ENCODE measurements at regions not wholly inside any gene's neighbourhood (a gene's known extent, or its start where the extent isn't known, plus 50 kb on each side); places are given as distances from the start of the nearest gene placed in this dataset.

GRCh38 chr17:56735842-56736241 is 97.9 kb downstream of the C17orf67 start:
- no peaks in the 10 kb centered on the region for H3K9me1 ChIP-seq (replicated peaks; ENCODE audit: control insufficient read depth, extremely low read depth, insufficient read depth, low read length)
- no TSS peak for BruUV-seq (replicated peaks)
- TF ChIP-seq EZH2 (IDR thresholded peaks at IDR 0.05; ENCODE audit: borderline replicate concordance, low read depth, low read length, severe bottlenecking) (no peak), FOS (IDR thresholded peaks at IDR 0.05; ENCODE audit: borderline replicate concordance, insufficient read depth, low read length) (no peak), JUN (IDR thresholded peaks at IDR 0.05; ENCODE audit: borderline replicate concordance, insufficient read depth, insufficient read length, low read depth) (no peak), MYC (IDR thresholded peaks at IDR 0.05; ENCODE audit: low read depth, low read length) (no peak), POLR2A (IDR thresholded peaks at IDR 0.05; ENCODE audit: low read depth, low read length) (no peak), CTCF (IDR thresholded peaks at IDR 0.05; ENCODE audit: extremely low read depth in 1 of 2, insufficient read depth in 1 of 2, low read depth in 1 of 2, low read length in 2 of 2) (no peak), POLR2AphosphoS5 (IDR thresholded peaks at IDR 0.05; ENCODE audit: insufficient read depth, low read depth, low read length) (no peak)
- H3K36me3 ChIP-seq (ENCODE audit: control insufficient read depth in 2 of 2, extremely low read depth in 1 of 2, insufficient read depth in 2 of 2, low read length in 2 of 2), result no peaks in the 10 kb centered on the region
- FAIRE-seq (peak; percentile 18), DNase-seq (ENCODE audit: low read depth, low spot score) (no peak)
- CTCF ChIA-PET, result interaction anchor here (2.1 to 2.8 kb wide), 2 partner anchors 20 to 44 kb away, joined by 6 to 16 read pairs; no protein-coding TSS in a partner anchor
- H3K27me3 ChIP-seq (ENCODE audit: control insufficient read depth in 2 of 2, insufficient read depth in 2 of 2, low read length in 2 of 2), result peaks cover 0 to 2% of the 10 kb centered on the region in 2 experiments
- H3K27ac ChIP-seq (ENCODE audit: insufficient read depth, low read depth, low read length), result no peak overlapping the region
- dilution Hi-C loops (cut with MboI; ENCODE audit: extremely low pct_ligation_motif_present, low sequenced_read_pairs) (no loop called here), intact Hi-C loops (cut with micrococcal nuclease) (no loop called here)
- H3K4me2 ChIP-seq (ENCODE audit: insufficient read depth, low read length), result no peak overlapping the region
- H3K9me3 ChIP-seq (replicated peaks; ENCODE audit: control insufficient read depth, insufficient read depth, low read length), result no peaks in the 10 kb centered on the region
- no peak overlapping the region for H3K9ac ChIP-seq (replicated peaks; ENCODE audit: extremely low read depth, insufficient read depth, low read length)
- no peaks in the 10 kb centered on the region for H4K20me1 ChIP-seq (replicated peaks; ENCODE audit: control insufficient read depth, extremely low read depth, insufficient read depth, low read length)
- H3K79me2 ChIP-seq (ENCODE audit: control insufficient read depth, insufficient read depth, low read length), result no peaks in the 10 kb centered on the region
- no peak overlapping the region for H3K4me3 ChIP-seq (replicated peaks in 1 of 3; ENCODE audit: insufficient read depth in 1 of 3, low read depth in 1 of 3, low read length in 3 of 3)
- no peak overlapping the region for H2AFZ ChIP-seq (ENCODE audit: low read depth, low read length)
- H3K4me1 ChIP-seq (ENCODE audit: control insufficient read depth, extremely low read depth, insufficient read depth, low read length), result no peaks in the 10 kb centered on the region
- POLR2A ChIA-PET, result no interaction called here
